ENCODE measurements at regions not wholly inside any gene's neighbourhood (a gene's known extent, or its start where the extent isn't known, plus 50 kb on each side); places are given as distances from the start of the nearest gene placed in this dataset.
"Not testable (repeated sequence)": the region's sequence is repeated elsewhere in the genome, so short reads cannot be mapped to it uniquely, and the experiment has no call there.

DNA sequence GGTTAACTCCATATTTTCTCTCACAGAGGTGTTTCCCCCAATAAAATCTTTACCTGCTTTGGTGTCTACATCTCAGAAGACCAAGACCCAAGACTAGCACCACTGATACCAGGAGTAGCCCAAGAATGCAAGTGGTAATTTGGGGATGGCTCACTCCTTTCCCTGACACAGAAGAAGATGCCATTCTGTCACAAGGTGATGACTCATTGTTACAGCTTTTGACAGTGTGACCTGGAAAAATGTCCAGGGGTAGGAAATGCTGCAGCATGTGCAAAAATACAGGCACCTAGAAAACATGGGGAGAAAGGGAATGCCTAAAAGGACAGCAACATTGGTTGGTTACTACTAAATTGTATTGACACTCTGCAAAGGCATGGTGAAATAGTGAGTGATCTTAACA lies 254.0 kb upstream of the GJE1 start:
- no peak for DNase-seq (ENCODE audit: low read depth)
- no peak overlapping the region for H3K4me3 ChIP-seq (ENCODE audit: low read length)
- TF ChIP-seq, protein P1, sequence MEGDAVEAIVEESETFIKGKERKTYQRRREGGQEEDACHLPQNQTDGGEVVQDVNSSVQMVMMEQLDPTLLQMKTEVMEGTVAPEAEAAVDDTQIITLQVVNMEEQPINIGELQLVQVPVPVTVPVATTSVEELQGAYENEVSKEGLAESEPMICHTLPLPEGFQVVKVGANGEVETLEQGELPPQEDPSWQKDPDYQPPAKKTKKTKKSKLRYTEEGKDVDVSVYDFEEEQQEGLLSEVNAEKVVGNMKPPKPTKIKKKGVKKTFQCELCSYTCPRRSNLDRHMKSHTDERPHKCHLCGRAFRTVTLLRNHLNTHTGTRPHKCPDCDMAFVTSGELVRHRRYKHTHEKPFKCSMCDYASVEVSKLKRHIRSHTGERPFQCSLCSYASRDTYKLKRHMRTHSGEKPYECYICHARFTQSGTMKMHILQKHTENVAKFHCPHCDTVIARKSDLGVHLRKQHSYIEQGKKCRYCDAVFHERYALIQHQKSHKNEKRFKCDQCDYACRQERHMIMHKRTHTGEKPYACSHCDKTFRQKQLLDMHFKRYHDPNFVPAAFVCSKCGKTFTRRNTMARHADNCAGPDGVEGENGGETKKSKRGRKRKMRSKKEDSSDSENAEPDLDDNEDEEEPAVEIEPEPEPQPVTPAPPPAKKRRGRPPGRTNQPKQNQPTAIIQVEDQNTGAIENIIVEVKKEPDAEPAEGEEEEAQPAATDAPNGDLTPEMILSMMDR (IDR thresholded peaks at IDR 0.05; ENCODE audit: insufficient read depth, low read depth, low read length, missing control alignments) = no peak

DNA sequence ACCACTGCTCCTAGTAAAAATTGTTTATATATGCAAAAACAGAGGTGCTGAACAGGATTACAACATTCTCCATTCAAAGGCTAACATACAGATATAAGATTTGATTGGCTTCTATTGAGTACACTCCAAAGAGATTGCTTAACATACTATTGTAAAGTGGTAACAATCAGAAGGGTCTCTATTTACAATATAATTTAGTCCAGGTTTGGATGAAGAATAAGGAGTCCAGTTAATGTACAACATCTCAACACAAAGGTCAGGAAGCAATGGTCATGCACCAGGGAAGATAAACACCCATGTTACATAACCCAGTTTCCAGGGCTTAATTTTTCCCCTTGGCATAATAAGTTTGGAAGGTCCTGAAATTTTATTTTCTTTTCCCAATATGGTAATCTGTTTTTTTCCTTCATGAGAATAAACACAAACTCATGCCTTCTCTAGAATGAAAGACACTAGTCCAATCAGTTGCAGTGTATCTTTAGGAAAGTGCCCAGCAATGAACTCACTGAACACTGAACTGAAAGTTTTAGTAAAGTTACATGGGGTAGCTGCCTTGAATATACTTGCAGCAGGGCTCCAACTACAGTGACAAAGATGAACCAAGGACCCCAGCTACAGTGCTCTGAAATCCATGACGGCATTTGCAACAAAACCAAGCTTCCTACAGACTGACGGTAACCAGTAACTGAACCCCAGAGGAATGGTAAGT lies 255.3 kb upstream of the GJE1 start:
- H3K4me3 ChIP-seq (ENCODE audit: low read length) = no peak overlapping the region
- TF ChIP-seq, protein P1 (IDR thresholded peaks at IDR 0.05; ENCODE audit: insufficient read depth, low read depth, low read length, missing control alignments) = no peak
- no peak for DNase-seq (ENCODE audit: low read depth)

DNA sequence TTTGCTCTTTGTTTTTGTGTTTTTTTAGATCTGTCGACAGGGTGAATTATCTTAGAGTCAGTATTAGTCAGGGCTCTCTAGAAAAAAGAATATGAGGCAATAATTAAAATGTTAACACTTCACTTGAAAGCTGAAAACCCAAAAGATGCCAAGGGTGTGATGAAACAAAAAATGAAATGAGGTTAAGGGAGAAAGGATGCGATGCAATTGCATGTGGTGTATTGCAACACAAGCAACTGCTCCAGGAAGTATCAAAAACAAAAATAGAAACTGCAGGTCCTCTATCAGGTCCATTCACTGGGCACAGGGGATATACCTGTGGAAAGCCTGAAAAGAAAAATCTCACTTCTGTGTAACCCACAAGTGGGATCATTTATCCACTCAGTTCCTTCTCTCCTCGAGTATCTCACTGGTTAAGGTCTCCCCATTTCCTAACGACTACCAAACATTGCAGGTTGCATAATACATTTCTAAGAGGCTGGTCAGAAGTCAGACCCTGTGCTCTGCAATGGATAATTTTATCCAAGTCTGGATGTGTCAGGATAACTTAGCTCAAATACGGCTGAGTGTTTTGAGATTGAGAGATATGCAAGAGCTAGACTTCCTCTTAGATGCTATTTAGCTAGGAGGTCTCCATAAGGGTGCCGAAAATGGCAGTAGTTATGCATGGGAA lies 257.7 kb upstream of the GJE1 start:
- no peak overlapping the region for H3K4me3 ChIP-seq (ENCODE audit: low read length)
- peak; percentile 57 for DNase-seq (ENCODE audit: low read depth)
- TF ChIP-seq, protein P1 (IDR thresholded peaks at IDR 0.05; ENCODE audit: insufficient read depth, low read depth, low read length, missing control alignments) = no peak

DNA sequence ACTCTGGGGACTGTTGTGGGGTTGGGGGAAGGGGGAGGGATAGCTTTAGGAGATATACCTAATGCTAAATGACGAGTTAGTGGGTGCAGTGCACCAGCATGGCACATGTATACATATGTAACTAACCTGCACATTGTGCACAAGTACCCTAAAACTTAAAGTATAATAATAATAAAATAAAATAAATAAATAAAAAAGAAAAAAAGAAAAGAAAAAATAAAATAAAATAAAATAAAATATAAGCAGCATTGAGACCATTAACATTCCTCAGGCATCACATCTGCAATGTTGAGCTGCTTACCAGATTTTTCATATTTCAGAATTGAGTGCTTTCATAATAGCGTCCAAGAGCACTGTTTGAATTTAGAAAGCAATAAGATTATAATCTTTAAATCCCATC lies 263.2 kb upstream of the GJE1 start:
- not testable (repeated sequence) for H3K4me3 ChIP-seq (ENCODE audit: low read length)

DNA sequence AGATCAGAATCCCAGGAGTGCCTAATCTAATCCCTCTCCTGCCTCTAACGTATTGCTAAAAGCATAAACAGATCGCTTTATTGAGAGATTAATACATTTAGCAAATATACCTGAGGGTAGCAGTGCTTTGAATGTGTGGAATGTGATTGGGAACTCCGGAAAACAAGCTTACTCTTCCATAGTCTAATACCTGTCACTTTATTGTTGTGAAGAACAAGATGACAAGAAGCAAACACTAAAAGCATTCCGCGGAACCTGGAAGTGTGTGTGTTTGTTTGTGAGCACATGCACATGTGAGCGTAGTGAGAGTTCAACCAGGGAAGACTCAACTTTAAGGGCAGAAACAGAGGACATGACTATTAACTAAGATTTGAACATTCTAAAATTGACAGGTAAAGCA lies 265.0 kb upstream of the GJE1 start:
- TF ChIP-seq, protein P1 (IDR thresholded peaks at IDR 0.05; ENCODE audit: insufficient read depth, low read depth, low read length, missing control alignments) = no peak
- no peak for DNase-seq (ENCODE audit: low read depth)
- H3K4me3 ChIP-seq (ENCODE audit: low read length) = no peak overlapping the region

More for the DNA sequence above, 263.2 kb upstream of the GJE1 start:
- DNase-seq (ENCODE audit: low read depth) = not testable (repeated sequence)

DNA sequence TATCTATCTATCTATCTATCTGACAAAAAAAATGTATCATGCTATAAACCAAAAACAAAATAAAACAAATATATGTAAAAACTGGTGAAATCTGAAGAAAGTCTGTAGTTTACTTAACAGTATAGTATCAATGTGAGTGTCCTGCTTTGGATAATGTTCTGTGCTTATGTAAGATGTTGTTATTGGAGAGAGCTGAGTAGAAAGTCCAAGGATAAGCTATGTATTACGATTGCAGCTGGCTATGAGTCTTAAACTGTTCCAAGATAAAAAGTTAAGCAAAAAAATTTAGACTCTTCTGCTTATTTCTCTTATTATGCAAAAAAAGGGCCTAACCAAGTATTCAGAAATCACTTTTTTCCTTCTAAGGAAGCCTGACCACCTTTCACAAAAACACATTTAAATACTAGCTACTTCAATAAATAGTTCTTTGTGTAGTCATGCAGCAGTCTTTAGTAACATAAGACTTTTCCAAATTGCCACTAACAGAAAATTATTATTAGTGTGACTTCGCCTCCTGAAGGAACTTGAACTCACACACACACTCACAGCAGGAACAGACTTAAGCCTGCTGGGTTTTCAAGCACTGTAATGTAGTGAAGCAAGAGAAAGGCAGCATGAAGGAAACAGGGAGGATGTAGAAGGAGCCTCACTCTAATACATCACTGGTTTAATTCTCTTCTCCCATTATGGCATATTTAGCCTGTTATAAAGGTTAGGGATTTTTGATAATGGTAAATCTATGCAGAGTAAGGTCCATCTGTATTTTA lies 265.8 kb upstream of the GJE1 start:
- no peak for DNase-seq (ENCODE audit: low read depth)
- TF ChIP-seq, protein P1 (IDR thresholded peaks at IDR 0.05; ENCODE audit: insufficient read depth, low read depth, low read length, missing control alignments) = no peak

DNA sequence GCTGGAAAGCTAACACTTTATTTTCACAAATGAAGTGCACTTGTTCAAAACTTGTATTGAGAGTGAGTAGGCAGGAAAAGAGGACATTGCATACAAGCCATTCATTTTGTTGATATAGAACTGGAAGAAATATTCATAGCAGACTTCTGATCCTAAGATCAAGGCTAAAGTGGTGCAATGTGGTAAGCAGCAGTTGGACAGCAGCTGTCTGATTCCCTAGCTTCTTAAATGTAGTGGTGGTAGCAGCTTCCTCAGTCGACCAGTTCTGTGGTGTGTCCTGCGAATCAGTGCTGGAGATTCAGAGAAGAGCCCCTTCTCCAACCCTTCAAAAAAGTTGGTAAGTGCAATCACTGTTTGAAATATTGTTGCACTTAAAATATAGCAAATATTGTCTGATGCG lies 281.7 kb upstream of the GJE1 start:
- TF ChIP-seq, protein P1 (IDR thresholded peaks at IDR 0.05; ENCODE audit: insufficient read depth, low read depth, low read length, missing control alignments) = no peak
- no peak for DNase-seq (ENCODE audit: low read depth)
- no peak overlapping the region for H3K4me3 ChIP-seq (ENCODE audit: low read length)

More for the DNA sequence above, 265.8 kb upstream of the GJE1 start:
- no peak overlapping the region for H3K4me3 ChIP-seq (ENCODE audit: low read length)

Measured in epithelial cell of esophagus (primary cell).